Pons (tissue), 1 donor: ENCODE measurements at regions not wholly inside any gene's neighbourhood (a gene's known extent, or its start where the extent isn't known, plus 50 kb on each side); places are given as distances from the start of the nearest gene placed in this dataset.
"Not testable (repeated sequence)": the region's sequence is repeated elsewhere in the genome, so short reads cannot be mapped to it uniquely, and the experiment has no call there.

Source experiments
- DNase-seq: peaks from one replicate; pipeline ENCODE4 v3.0.0-alpha.2; 2016; ENCODE audit warnings: low spot score

- DNase-seq: not testable (repeated sequence)
Measured at GRCh38 chr19:27419217-27419616, 1793.7 kb downstream of the UQCRFS1 start.

GRCh38 chr19:27393591-27393990, 1819.4 kb downstream of the UQCRFS1 start:
- DNase-seq: no peak

- no peak for DNase-seq
Measured at GRCh38 chr19:27392027-27392632, 1820.8 kb downstream of the UQCRFS1 start.

GRCh38 chr19:27379306-27379705, 1833.6 kb downstream of the UQCRFS1 start:
- DNase-seq: not testable (repeated sequence)

GRCh38 chr19:27369603-27370002, 1843.3 kb downstream of the UQCRFS1 start:
- not testable (repeated sequence) for DNase-seq

GRCh38 chr19:27362438-27362837, 1850.5 kb downstream of the UQCRFS1 start:
- DNase-seq: not testable (repeated sequence)

- peak; percentile 0 for DNase-seq
Measured at GRCh38 chr19:27355581-27355980, 1857.4 kb downstream of the UQCRFS1 start.
